SK-N-SH treated with all-trans-retinoic acid at 6 μM for 48 hours (cell line): ENCODE measurements at regions not wholly inside any gene's neighbourhood (a gene's known extent, or its start where the extent isn't known, plus 50 kb on each side); places are given as distances from the start of the nearest gene placed in this dataset.

Experiments used
- ARNTL ChIP-seq: fragments of 450-650 bp; formaldehyde crosslinking; IDR thresholded peaks from 2 replicates; pipeline ENCODE4 v1.5.0; 2020; ENCODE audit warnings: low read depth, mild to moderate bottlenecking, moderate library complexity, borderline replicate concordance
- BACH2 ChIP-seq: fragments of 250-450 bp; sonication (Bioruptor Pico); IDR thresholded peaks from 2 replicates; pipeline ENCODE4 v1.9.0; 2021; ENCODE audit warnings: mild to moderate bottlenecking, borderline replicate concordance
- OSR1 ChIP-seq: fragments of 250-450 bp; sonication (Bioruptor Pico); IDR thresholded peaks from 2 replicates; pipeline ENCODE4 v1.8.0; 2022; ENCODE audit warnings: moderate library complexity, mild to moderate bottlenecking, inconsistent platforms
- RARB ChIP-seq: fragments of 250-450 bp; sonication (Bioruptor Pico); IDR thresholded peaks from 2 replicates; pipeline ENCODE4 v1.8.0; 2021; ENCODE audit warnings: mild to moderate bottlenecking, moderate library complexity
- SNAI2 ChIP-seq: fragments of 250-450 bp; sonication (Bioruptor Pico); IDR thresholded peaks from 2 replicates; pipeline ENCODE4 v1.5.0; 2020; ENCODE audit warnings: mild to moderate bottlenecking, moderate library complexity
- ZFP3 ChIP-seq: fragments of 250-450 bp; sonication (Bioruptor Pico); IDR thresholded peaks from 2 replicates; pipeline ENCODE4 v1.5.0; 2020; ENCODE audit warnings: mild to moderate bottlenecking, moderate library complexity
- ZFP30 ChIP-seq: fragments of 450-650 bp; formaldehyde crosslinking; IDR thresholded peaks from 2 replicates; pipeline ENCODE4 v1.5.0; 2022; ENCODE audit warnings: mild to moderate bottlenecking, moderate library complexity
- ZNF565 ChIP-seq: fragments of 450-650 bp; formaldehyde crosslinking; conservative IDR thresholded peaks from 2 replicates; pipeline ENCODE4 v1.5.0; 2020; ENCODE audit warnings: low read depth, mild to moderate bottlenecking, moderate library complexity
- ZNF70 ChIP-seq: fragments of 450-650 bp; formaldehyde crosslinking; IDR thresholded peaks from 2 replicates; pipeline ENCODE4 v1.5.0; 2020; ENCODE audit warnings: mild to moderate bottlenecking, moderate library complexity
- ZNF8 ChIP-seq: fragments of 450-650 bp; formaldehyde crosslinking; IDR thresholded peaks from 2 replicates; pipeline ENCODE4 v1.5.0; 2020; ENCODE audit warnings: mild to moderate bottlenecking, moderate library complexity

DNA sequence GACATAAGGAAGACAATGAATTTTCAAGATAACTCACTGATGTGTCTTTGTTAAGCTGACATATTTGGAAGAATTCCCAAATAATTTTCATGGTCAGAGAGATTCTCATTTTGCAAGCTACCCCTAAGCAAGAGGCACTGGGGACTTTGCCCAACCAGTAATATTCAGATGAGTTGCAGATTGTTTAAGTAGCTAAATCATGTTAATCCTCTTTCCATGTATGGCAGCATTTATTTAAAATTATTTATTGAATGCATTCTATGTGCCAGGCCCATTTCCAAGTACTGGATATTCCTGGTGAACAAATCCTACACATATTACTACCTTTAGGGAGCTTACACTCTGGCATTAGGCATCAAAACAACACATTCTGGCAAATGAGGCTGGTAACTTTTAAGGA, 56.5 kb upstream of the BACH1 start:
- no peak for TF ChIP-seq BACH2
- TF ChIP-seq OSR1 (CRISPR knock-in tag), result no peak
- TF ChIP-seq ZFP30 (CRISPR knock-in tag), result no peak
- no peak for TF ChIP-seq ZNF70 (CRISPR knock-in tag)
- no peak for TF ChIP-seq RARB (CRISPR knock-in tag)
- no peak for TF ChIP-seq ZFP3 (CRISPR knock-in tag)
- no peak for TF ChIP-seq SNAI2 (CRISPR knock-in tag)
- no peak for TF ChIP-seq ZNF8
- TF ChIP-seq ZNF565 (CRISPR knock-in tag), result no peak
- no peak for TF ChIP-seq ARNTL
